BLaER1 (cell line): ENCODE measurements at regions not wholly inside any gene's neighbourhood (a gene's known extent, or its start where the extent isn't known, plus 50 kb on each side); places are given as distances from the start of the nearest gene placed in this dataset.

Experiments
- H3K27ac ChIP-seq: shearing (Covaris generic); formaldehyde crosslinking; 2 replicates; pipeline ENCODE4 v1.8.1; 2022
- H3K27me3 ChIP-seq: shearing (Covaris generic); formaldehyde crosslinking; 2 replicates; pipeline ENCODE4 v1.8.1; 2022
- H3K36me3 ChIP-seq: shearing (Covaris generic); formaldehyde crosslinking; 2 replicates; pipeline ENCODE4 v1.8.1; 2022
- H3K4me1 ChIP-seq: shearing (Covaris generic); formaldehyde crosslinking; 2 replicates; pipeline ENCODE4 v1.8.1; 2022
- H3K4me2 ChIP-seq: shearing (Covaris generic); formaldehyde crosslinking; 2 replicates; pipeline ENCODE4 v1.8.1; 2022
- H3K4me3 ChIP-seq: shearing (Covaris generic); formaldehyde crosslinking; 2 replicates; pipeline ENCODE4 v1.8.1; 2022
- H3K9ac ChIP-seq: shearing (Covaris generic); formaldehyde crosslinking; 2 replicates; pipeline ENCODE4 v1.8.1; 2022
- H3K9me3 ChIP-seq: shearing (Covaris generic); formaldehyde crosslinking; 2 replicates; pipeline ENCODE4 v1.8.1; 2022
- H4K20me1 ChIP-seq: shearing (Covaris generic); formaldehyde crosslinking; 2 replicates; pipeline ENCODE4 v1.8.1; 2022
- Cebpa-rat ChIP-seq: shearing (Covaris generic); IDR thresholded peaks from 2 replicates; pipeline ENCODE4 v1.8.1; 2022

DNA sequence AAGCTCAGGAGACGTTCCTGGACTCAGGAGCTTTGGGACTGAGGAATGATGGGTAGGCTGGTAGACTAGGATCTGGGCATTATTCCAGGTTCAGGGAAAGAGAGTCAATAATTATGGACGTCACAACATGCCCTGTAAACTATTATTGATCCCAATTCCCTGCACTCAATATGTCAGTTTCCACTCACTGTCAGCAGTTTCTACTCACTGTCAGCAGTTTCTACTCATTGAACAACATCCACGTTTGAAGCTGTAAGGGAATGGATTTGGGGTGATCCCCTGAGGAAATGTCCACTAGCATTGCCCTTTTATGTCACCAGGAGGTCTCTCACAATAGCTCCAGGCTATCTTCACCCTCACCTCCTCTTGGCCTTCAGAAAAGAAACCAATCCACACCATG, 1268.6 kb downstream of the TYW1 start:
- Histone ChIP-seq H3K36me3 (no peaks in the 10 kb centered on the region), H3K4me2 (no peak overlapping the region), H4K20me1 (no peaks in the 10 kb centered on the region), H3K4me1 (no peaks in the 10 kb centered on the region), H3K27ac (no peak overlapping the region), H3K27me3 (no peaks in the 10 kb centered on the region), H3K4me3 (no peak overlapping the region), H3K9me3 (peaks cover 34% of the 10 kb centered on the region), H3K9ac (no peak overlapping the region)
- TF ChIP-seq Cebpa-rat: no peak

DNA sequence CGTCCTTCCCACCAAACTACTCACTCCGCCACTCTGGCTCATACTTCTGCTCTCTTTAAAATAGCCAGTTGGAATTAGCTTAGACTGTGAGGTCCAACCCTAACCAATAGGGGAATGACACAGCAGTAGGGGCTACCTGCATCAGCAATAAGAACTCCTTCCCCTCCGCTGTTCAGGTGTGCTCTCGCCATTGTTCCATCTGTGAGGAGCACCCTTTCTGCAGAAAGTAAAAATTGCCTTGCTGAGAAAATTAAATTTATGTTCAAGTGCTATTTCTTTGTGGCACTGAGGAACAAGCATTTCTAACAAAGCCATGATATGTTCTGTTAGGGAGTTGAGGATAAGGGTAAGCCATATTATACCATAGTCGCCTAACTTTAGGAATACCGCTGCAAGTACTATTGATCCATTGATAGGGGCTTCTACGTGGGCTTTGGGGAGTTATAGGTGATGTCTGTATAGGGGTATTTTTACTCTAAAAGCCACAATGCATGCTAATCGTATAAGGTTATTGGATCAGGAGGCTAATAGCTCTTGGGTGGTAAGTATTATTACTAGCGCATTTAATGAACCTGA, 1269.5 kb downstream of the TYW1 start:
- Histone ChIP-seq H3K4me1 (no peaks in the 10 kb centered on the region), H3K4me3 (no peak overlapping the region), H3K27ac (no peak overlapping the region), H3K9me3 (peaks cover 34% of the 10 kb centered on the region), H3K4me2 (no peak overlapping the region), H4K20me1 (no peaks in the 10 kb centered on the region), H3K36me3 (no peaks in the 10 kb centered on the region), H3K27me3 (no peaks in the 10 kb centered on the region), H3K9ac (no peak overlapping the region)
- no peak for TF ChIP-seq Cebpa-rat

DNA sequence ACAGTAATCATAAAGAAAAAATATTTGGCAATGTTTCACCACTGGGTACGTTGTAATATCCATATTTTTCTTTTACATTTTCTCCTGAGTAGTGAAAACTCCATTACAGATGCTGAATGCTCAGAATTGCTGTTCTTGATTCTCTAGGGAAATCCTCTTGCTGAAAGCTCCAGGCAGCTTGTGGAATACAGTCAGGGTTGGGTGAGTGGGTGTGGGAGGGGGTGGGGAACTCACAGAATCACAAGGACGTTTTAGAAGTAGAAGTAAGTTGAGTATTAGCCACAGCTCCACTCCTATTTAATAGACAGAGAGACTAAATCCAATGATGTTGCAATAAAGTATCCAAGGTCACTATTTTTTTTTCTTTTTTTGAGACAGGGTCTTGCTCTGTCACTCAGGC, 1270.9 kb downstream of the TYW1 start:
- peaks cover 34% of the 10 kb centered on the region for H3K9me3 ChIP-seq
- no peak for TF ChIP-seq Cebpa-rat
- H3K9ac ChIP-seq: no peak overlapping the region

DNA sequence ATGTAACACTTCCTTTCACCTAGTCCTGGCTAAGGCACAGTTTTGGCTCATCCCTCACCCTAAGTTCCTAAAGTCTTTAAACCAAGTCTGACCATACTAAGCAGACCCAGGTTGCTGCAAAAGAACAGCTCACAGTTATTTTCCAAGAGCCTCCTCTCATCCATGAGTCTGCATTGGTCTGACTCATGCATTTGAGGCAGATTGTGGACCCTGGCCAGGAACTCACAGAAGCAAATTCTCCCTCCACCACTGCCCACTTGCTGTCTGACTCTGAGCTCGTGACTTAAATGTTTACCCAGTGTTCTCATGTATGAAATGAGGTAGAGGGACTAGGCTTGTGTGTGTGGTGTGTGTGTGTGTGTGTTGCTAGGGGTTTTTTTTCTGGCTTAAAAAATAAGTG, 1272.8 kb downstream of the TYW1 start:
- no peak for TF ChIP-seq Cebpa-rat
- H3K27ac ChIP-seq: no peak overlapping the region
- H4K20me1 ChIP-seq: no peaks in the 10 kb centered on the region
- no peak overlapping the region for H3K9ac ChIP-seq
- no peaks in the 10 kb centered on the region for H3K36me3 ChIP-seq
- H3K4me1 ChIP-seq: no peaks in the 10 kb centered on the region
- H3K4me2 ChIP-seq: no peak overlapping the region
- H3K4me3 ChIP-seq: no peak overlapping the region
- H3K9me3 ChIP-seq: peaks cover 34% of the 10 kb centered on the region
- no peaks in the 10 kb centered on the region for H3K27me3 ChIP-seq

More for the DNA sequence above, 1270.9 kb downstream of the TYW1 start:
- Histone ChIP-seq H3K4me3 (no peak overlapping the region), H3K36me3 (no peaks in the 10 kb centered on the region), H3K4me2 (no peak overlapping the region), H3K27ac (no peak overlapping the region), H4K20me1 (no peaks in the 10 kb centered on the region), H3K27me3 (no peaks in the 10 kb centered on the region), H3K4me1 (no peaks in the 10 kb centered on the region)

DNA sequence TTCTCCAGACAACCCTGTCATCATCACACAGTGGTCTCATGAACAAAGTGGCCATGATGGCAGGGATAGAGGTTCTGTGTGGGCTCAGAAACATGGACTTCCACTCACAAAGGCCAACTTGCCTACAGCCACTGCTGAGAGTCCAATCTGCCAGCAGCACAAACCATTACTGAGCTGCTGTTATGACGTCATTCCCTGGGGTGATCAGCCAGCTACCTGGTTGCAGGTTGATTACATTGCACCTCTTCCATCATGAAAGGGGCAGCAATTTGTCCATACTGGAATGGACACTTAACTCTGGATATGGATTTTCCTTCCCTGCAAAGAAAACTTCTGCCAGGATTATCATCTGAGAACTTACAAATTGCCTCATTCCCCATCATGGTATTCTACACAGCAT, 1275.9 kb downstream of the TYW1 start:
- no peak for TF ChIP-seq Cebpa-rat
- H3K4me2 ChIP-seq: no peak overlapping the region
- no peak overlapping the region for H3K27ac ChIP-seq

DNA sequence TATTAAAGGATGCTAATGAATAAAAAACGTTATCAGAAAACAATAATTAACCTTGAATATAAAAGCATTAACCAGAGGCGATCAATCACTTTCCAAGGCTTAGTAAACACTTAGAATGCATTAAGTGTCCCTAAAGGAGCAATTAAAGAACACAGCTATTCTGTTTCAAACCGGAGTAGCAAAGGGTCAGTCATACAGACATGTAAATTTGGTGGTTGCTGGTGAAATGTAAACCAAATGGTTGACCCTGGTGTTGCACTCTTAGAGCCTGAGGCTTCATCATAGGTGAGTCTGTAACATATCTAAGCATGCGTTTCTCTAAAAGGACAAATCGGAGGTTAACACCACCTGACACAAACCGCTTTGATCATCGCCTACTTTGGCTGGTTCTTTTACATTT, 1280.1 kb downstream of the TYW1 start:
- Histone ChIP-seq H3K4me1 (no peaks in the 10 kb centered on the region), H3K27me3 (no peaks in the 10 kb centered on the region), H4K20me1 (no peaks in the 10 kb centered on the region), H3K36me3 (no peaks in the 10 kb centered on the region), H3K27ac (no peak overlapping the region), H3K4me3 (no peak overlapping the region), H3K9ac (no peak overlapping the region), H3K4me2 (no peak overlapping the region), H3K9me3 (no peaks in the 10 kb centered on the region; the same call in 1 of the 2 replicates)
- TF ChIP-seq Cebpa-rat: no peak

More for the DNA sequence above, 1275.9 kb downstream of the TYW1 start:
- Histone ChIP-seq H3K27me3 (no peaks in the 10 kb centered on the region), H3K4me1 (no peaks in the 10 kb centered on the region), H3K9ac (no peak overlapping the region), H4K20me1 (no peaks in the 10 kb centered on the region), H3K4me3 (no peak overlapping the region), H3K9me3 (peaks cover 5% of the 10 kb centered on the region; the same call in 1 of the 2 replicates), H3K36me3 (no peaks in the 10 kb centered on the region)

DNA sequence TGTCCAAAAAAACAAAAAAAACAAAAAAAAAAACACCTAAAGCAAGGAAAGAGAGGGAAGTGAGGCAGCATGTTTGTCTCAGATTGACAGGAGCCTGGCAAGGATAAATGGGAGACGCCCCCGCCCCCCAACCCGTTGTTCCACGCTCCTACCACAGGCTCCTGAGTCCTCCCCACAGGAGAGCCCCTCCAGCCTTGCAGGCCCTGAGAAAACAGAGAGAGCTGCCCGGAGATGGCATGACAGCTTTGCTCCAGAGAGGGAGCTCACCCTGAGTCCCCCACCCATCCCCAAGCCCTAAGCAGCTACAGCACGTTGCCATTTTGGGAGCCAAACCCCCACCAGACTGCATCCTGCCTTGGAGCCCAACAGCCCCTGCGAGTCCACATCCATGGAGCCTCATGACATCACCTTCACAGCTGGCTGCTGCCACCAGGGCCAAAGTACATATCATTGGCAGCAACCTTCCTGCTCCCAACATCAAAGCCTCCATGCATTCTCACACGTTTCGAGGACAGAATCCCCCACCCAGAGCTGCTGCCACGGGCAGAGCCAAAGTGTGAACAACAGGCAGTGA, 1283.3 kb downstream of the TYW1 start:
- H3K4me1 ChIP-seq: no peaks in the 10 kb centered on the region
- no peaks in the 10 kb centered on the region; the same call in 1 of the 2 replicates for H3K9me3 ChIP-seq
- H3K27ac ChIP-seq: no peak overlapping the region
- no peak overlapping the region for H3K9ac ChIP-seq
- H3K27me3 ChIP-seq: no peaks in the 10 kb centered on the region
- no peak overlapping the region for H3K4me3 ChIP-seq
- no peaks in the 10 kb centered on the region for H4K20me1 ChIP-seq
- H3K36me3 ChIP-seq: no peaks in the 10 kb centered on the region
- TF ChIP-seq Cebpa-rat: no peak
- no peak overlapping the region for H3K4me2 ChIP-seq

DNA sequence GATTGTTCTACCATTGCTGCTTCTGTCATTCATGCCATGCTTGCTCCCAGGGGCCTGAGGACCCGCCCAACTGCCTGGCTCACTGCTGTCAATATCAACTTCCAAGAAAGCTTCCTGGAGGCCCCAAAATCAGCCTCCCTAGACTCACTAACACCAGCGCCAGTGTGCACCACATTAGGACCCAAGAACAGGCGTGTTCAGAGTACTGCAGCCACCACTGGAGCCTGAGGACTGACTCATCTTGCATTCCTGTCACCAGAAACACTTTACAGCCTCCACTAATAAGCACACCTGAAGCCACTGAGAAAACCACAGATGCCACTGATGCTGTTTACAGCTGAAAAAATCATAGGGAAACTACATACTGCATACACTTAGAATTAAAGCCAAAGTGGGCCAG, 1284.3 kb downstream of the TYW1 start:
- Histone ChIP-seq H3K27ac (no peak overlapping the region), H3K4me1 (no peaks in the 10 kb centered on the region), H3K4me3 (no peak overlapping the region), H3K27me3 (no peaks in the 10 kb centered on the region), H3K36me3 (no peaks in the 10 kb centered on the region), H3K4me2 (no peak overlapping the region), H4K20me1 (no peaks in the 10 kb centered on the region), H3K9ac (no peak overlapping the region), H3K9me3 (no peaks in the 10 kb centered on the region; the same call in none of the 2 replicates)
- no peak for TF ChIP-seq Cebpa-rat

DNA sequence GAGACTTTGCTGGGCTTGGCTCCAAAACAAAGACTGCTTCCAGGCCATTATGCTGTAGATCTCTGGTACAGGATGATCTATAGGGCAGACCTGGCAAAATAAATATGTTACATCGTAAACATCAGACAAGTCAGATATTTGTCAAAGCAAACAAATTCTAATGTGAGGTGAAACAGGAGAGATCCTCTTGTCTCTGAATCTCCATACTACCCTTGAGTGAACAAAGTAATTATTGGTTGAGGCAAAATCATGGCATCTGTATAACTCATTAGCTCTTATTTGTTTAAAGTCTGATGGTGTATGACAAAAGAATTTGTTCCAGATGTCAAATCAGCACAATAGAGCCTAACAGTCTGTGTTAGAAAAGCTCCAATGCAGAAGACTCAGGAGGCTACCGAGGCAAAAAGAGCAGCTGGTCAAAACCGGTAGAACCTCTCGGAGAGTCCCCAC, 1291.5 kb downstream of the TYW1 start:
- Histone ChIP-seq H3K4me1 (no peaks in the 10 kb centered on the region), H3K9ac (no peak overlapping the region), H3K4me3 (no peak overlapping the region), H3K27me3 (no peaks in the 10 kb centered on the region), H3K4me2 (no peak overlapping the region), H3K27ac (no peak overlapping the region), H4K20me1 (no peaks in the 10 kb centered on the region), H3K36me3 (no peaks in the 10 kb centered on the region), H3K9me3 (peaks cover 5% of the 10 kb centered on the region)
- TF ChIP-seq Cebpa-rat: no peak

DNA sequence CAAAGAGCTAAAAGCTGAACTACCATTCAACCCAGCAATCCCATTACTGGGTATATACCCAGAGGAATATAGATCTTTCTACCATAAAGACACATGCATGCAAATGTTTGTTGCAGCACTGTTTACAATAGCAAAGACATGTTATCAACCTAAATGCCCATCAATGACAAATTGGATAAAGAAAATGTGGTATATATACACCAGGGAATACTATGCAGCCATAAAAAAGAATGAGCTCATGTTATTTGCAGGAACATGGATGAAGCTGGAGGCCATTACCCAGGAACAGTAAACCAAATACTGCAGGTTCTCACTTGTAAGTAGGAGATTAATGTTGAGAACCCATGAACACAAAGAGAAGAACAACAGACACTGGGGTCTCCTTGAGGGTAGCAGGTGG, 1295.1 kb downstream of the TYW1 start:
- no peaks in the 10 kb centered on the region for H4K20me1 ChIP-seq
- no peak for TF ChIP-seq Cebpa-rat

More for the DNA sequence above, 1295.1 kb downstream of the TYW1 start:
- Histone ChIP-seq H3K9ac (no peak overlapping the region), H3K27me3 (no peaks in the 10 kb centered on the region), H3K4me3 (no peak overlapping the region), H3K36me3 (no peaks in the 10 kb centered on the region), H3K9me3 (peaks cover 5% of the 10 kb centered on the region; the same call in 1 of the 2 replicates), H3K27ac (no peak overlapping the region), H3K4me2 (no peak overlapping the region), H3K4me1 (peaks cover 8% of the 10 kb centered on the region)
